IMR-90 (cell line): ENCODE measurements at regions not wholly inside any gene's neighbourhood (a gene's known extent, or its start where the extent isn't known, plus 50 kb on each side); places are given as distances from the start of the nearest gene placed in this dataset.

ENCODE experiments used
- ATAC-seq: fragments of 200-7000 bp; cut with Tn5 transposase; 2 replicates; pipeline ENCODE4 v1.9.1; 2020; ENCODE audit warnings: low read depth, mild to moderate bottlenecking, moderate library complexity
- BruUV-seq: library from RNA; stranded (reverse); fragments of 400-500 nt; replicated peaks from 2 replicates; lab custom pipeline; 2021; lab: Mats Ljungman, UMichigan
- CTCF ChIA-PET: fragments of 300-600 bp; formaldehyde crosslinking; extraction: SDS; loops from one replicate; lab custom pipeline; 2021; ENCODE audit warnings: antibody characterized with exemption; lab: Yijun Ruan, JAX
- POLR2A ChIA-PET: fragments of 300-600 bp; sonication (Branson Sonifier 250); formaldehyde crosslinking; loops from one replicate; lab custom pipeline; 2022; ENCODE audit warnings: antibody characterized with exemption; ENCODE audit not compliant: unreplicated experiment; lab: Charles Lee
- DNase-seq: peaks from one replicate; pipeline ENCODE4 v3.0.0; 2013
- H2AFZ ChIP-seq: replicated peaks from 2 replicates; pipeline ENCODE3; 2013; ENCODE audit warnings: low read length, mild to moderate bottlenecking; ENCODE audit not compliant: poor library complexity
- H2AK5ac ChIP-seq: 2 replicates; pipeline ENCODE4 v1.6.1; 2013; ENCODE audit warnings: low read depth, low read length, inconsistent platforms
- H2AK9ac ChIP-seq: replicated peaks from 2 replicates; pipeline ENCODE3; 2013; ENCODE audit warnings: mild to moderate bottlenecking, low read depth, low read length, moderate library complexity; ENCODE audit not compliant: poor library complexity
- H2BK120ac ChIP-seq: 2 replicates; pipeline ENCODE4 v1.6.1; 2013; ENCODE audit warnings: low read depth, low read length, inconsistent platforms
- H2BK15ac ChIP-seq: 3 replicates; pipeline ENCODE4 v1.6.1; 2013; ENCODE audit warnings: low read depth, low read length, inconsistent platforms
- H2BK20ac ChIP-seq: 2 replicates; pipeline ENCODE4 v1.6.1; 2013; ENCODE audit warnings: low read depth, mild to moderate bottlenecking, inconsistent platforms, low read length, moderate library complexity
- H2BK5ac ChIP-seq: 2 replicates; pipeline ENCODE4 v1.6.1; 2013; ENCODE audit warnings: mild to moderate bottlenecking, low read depth, low read length, inconsistent platforms; ENCODE audit not compliant: poor library complexity, severe bottlenecking
- H3K14ac ChIP-seq: replicated peaks from 2 replicates; pipeline ENCODE4 v1.6.1; 2013; ENCODE audit warnings: low read depth, low read length, inconsistent platforms
- H3K18ac ChIP-seq: 2 replicates; pipeline ENCODE4 v1.6.1; 2013; ENCODE audit warnings: low read depth, low read length, control low read depth
- H3K23ac ChIP-seq: 2 replicates; pipeline ENCODE4 v1.6.1; 2013; ENCODE audit warnings: low read depth, low read length, inconsistent platforms
- H3K27ac ChIP-seq: 2 replicates; pipeline ENCODE4 v1.5.1; 2013; ENCODE audit warnings: mild to moderate bottlenecking, control low read depth, low read length; ENCODE audit not compliant: insufficient read depth
- H3K27me3 ChIP-seq: 2 replicates; pipeline ENCODE4 v1.6.1; 2013; ENCODE audit warnings: low read length; ENCODE audit not compliant: control insufficient read depth, insufficient read depth
- H3K36me3 ChIP-seq: 2 replicates; pipeline ENCODE4 v1.6.1; 2013; ENCODE audit warnings: low read length, mixed read lengths; ENCODE audit not compliant: control insufficient read depth, insufficient read depth
- H3K4ac ChIP-seq: 2 replicates; pipeline ENCODE4 v1.6.1; 2013; ENCODE audit warnings: low read depth, low read length, inconsistent platforms
- H3K4me1 ChIP-seq: 2 replicates; pipeline ENCODE4 v1.6.1; 2013; ENCODE audit warnings: low read length, mixed read lengths; ENCODE audit not compliant: control insufficient read depth, insufficient read depth
- H3K4me2 ChIP-seq: 2 replicates; pipeline ENCODE4 v1.6.1; 2013; ENCODE audit warnings: low read depth, mild to moderate bottlenecking, control low read depth, low read length, moderate library complexity
- H3K4me3 ChIP-seq: 2 replicates; pipeline ENCODE4 v1.5.1; 2013; ENCODE audit warnings: low read depth, mild to moderate bottlenecking, control low read depth, low read length, moderate library complexity; ENCODE audit not compliant: insufficient read depth
- H3K56ac ChIP-seq: 2 replicates; pipeline ENCODE4 v1.6.1; 2013; ENCODE audit warnings: low read length, inconsistent platforms; ENCODE audit not compliant: insufficient read depth; ENCODE audit errors: extremely low read depth
- H3K79me1 ChIP-seq, 2 experiments: 2 replicates each; pipeline ENCODE4 v1.6.1; 2013; ENCODE audit warnings: low read length in 2 of 2, inconsistent platforms in 1 of 2, low read depth in 1 of 2
- H3K9ac ChIP-seq: 2 replicates; pipeline ENCODE4 v1.6.1; 2013; ENCODE audit warnings: low read depth, low read length, control low read depth
- H3K9me1 ChIP-seq: 2 replicates; pipeline ENCODE4 v1.6.1; 2013; ENCODE audit warnings: low read length, inconsistent platforms; ENCODE audit not compliant: insufficient read depth
- H3K9me3 ChIP-seq: 2 replicates; pipeline ENCODE4 v1.6.1; 2013; ENCODE audit warnings: low read length; ENCODE audit not compliant: control insufficient read depth, insufficient read depth
- H4K20me1 ChIP-seq: 2 replicates; pipeline ENCODE4 v1.6.1; 2013; ENCODE audit warnings: low read length, inconsistent platforms; ENCODE audit not compliant: insufficient read depth
- H4K5ac ChIP-seq: 2 replicates; pipeline ENCODE4 v1.6.1; 2013; ENCODE audit warnings: mild to moderate bottlenecking, low read depth, low read length, control low read depth
- H4K8ac ChIP-seq, 2 experiments: 2 replicates each; pipeline ENCODE4 v1.6.1; 2013; ENCODE audit warnings: low read depth in 2 of 2, low read length in 2 of 2, control low read depth in 1 of 2, inconsistent platforms in 1 of 2
- H4K91ac ChIP-seq: 2 replicates; pipeline ENCODE4 v1.6.1; 2013; ENCODE audit warnings: low read depth, low read length, inconsistent platforms; ENCODE audit not compliant: insufficient read depth
- BHLHE40 ChIP-seq: fragments of 150-350 bp; IDR thresholded peaks from 2 replicates; pipeline ENCODE4 v1.6.1; 2016; ENCODE audit warnings: mild to moderate bottlenecking, low read depth, low read length
- CEBPB ChIP-seq: IDR thresholded peaks from 2 replicates; pipeline ENCODE4 v1.6.1; 2012; ENCODE audit warnings: low read depth, low read length, improper control_type of control experiment
- CHD1 ChIP-seq: IDR thresholded peaks from 2 replicates; pipeline ENCODE4 v1.6.1; 2012; ENCODE audit warnings: low read depth, low read length, improper control_type of control experiment
- FOS ChIP-seq: fragments of 150-350 bp; IDR thresholded peaks from 2 replicates; pipeline ENCODE4 v1.6.1; 2016; ENCODE audit warnings: low read depth, low read length
- MAFK ChIP-seq: IDR thresholded peaks from 2 replicates; pipeline ENCODE4 v1.6.1; 2012; ENCODE audit warnings: low read depth, low read length, improper control_type of control experiment
- MAZ ChIP-seq: IDR thresholded peaks from 2 replicates; pipeline ENCODE4 v1.6.1; 2012; ENCODE audit warnings: low read depth, mild to moderate bottlenecking, low read length, improper control_type of control experiment, moderate library complexity, borderline replicate concordance
- MXI1 ChIP-seq: IDR thresholded peaks from 2 replicates; pipeline ENCODE4 v1.6.1; 2012; ENCODE audit warnings: low read depth, mild to moderate bottlenecking, low read length, moderate library complexity, borderline replicate concordance
- NFE2L2 ChIP-seq: fragments of 150-350 bp; IDR thresholded peaks from 2 replicates; pipeline ENCODE4 v1.6.1; 2016; ENCODE audit warnings: low read depth, mild to moderate bottlenecking, low read length
- POLR2A ChIP-seq: IDR thresholded peaks from 2 replicates; pipeline ENCODE4 v1.6.1; 2012; ENCODE audit warnings: mild to moderate bottlenecking, low read depth, low read length
- RAD21 ChIP-seq: IDR thresholded peaks from 2 replicates; pipeline ENCODE4 v1.6.1; 2012; ENCODE audit warnings: low read length, improper control_type of control experiment
- RCOR1 ChIP-seq: IDR thresholded peaks from 2 replicates; pipeline ENCODE4 v1.6.1; 2012; ENCODE audit warnings: mild to moderate bottlenecking, low read length, improper control_type of control experiment; ENCODE audit not compliant: insufficient replicate concordance
- RFX5 ChIP-seq: IDR thresholded peaks from 2 replicates; pipeline ENCODE4 v1.8.0; 2012; ENCODE audit warnings: low read depth, mild to moderate bottlenecking, low read length, moderate library complexity
- SMC3 ChIP-seq: fragments of 150-350 bp; IDR thresholded peaks from 2 replicates; pipeline ENCODE4 v1.6.1; 2016; ENCODE audit warnings: low read depth, mild to moderate bottlenecking, antibody characterized with exemption, low read length, moderate library complexity
- USF2 ChIP-seq: fragments of 150-350 bp; IDR thresholded peaks from 2 replicates; pipeline ENCODE4 v1.6.1; 2017; ENCODE audit warnings: mild to moderate bottlenecking, antibody characterized with exemption, low read length, low read depth
- WGBS, 2 experiments: methylation state at CpG; one replicate each; pipeline versions ENCODE4 v1.1.5 to v1.1.7; 2013; ENCODE audit warnings: missing lambda C conversion rate in 2 of 2; ENCODE audit not compliant: insufficient read length in 1 of 2; ENCODE audit errors: extremely low coverage in 2 of 2; 5-methylcytosine and 5-hydroxymethylcytosine counted together
- dilution Hi-C: fragments of 300-500 bp; cut with HindIII; formaldehyde crosslinking; loops from one replicate; pipeline ENCODE4 v1.14.3; 2018; ENCODE audit warnings: low sequenced_read_pairs; ENCODE audit not compliant: unreplicated experiment
- in situ Hi-C: fragments of 300-500 bp; cut with MboI; formaldehyde crosslinking; loops from 3 replicates; pipeline ENCODE4 v1.14.3; 2019; ENCODE audit warnings: low sequenced_read_pairs, inconsistent platforms, mixed read lengths
- intact Hi-C: fragments of 100-400 bp; cut with micrococcal nuclease; formaldehyde crosslinking; loops from 2 replicates; pipeline ENCODE4 v1.10.0; 2022
- TF ChIP-seq, protein P1 (sequence below): conservative IDR thresholded peaks from 2 replicates; pipeline ENCODE4 v1.5.1; 2012; ENCODE audit warnings: mild to moderate bottlenecking, low read depth, low read length, improper control_type of control experiment
- TF ChIP-seq, protein P2 (sequence below): fragments of 150-350 bp; IDR thresholded peaks from 2 replicates; pipeline ENCODE4 v1.6.1; 2016; ENCODE audit warnings: low read depth, mild to moderate bottlenecking, low read length, moderate library complexity, borderline replicate concordance

- Histone ChIP-seq H2AK5ac (no peak overlapping the region), H3K9ac (no peak overlapping the region), H2AK9ac (no peak overlapping the region), H3K56ac (no peak overlapping the region), H3K4ac (no peak overlapping the region), H2AFZ (no peak overlapping the region), H3K4me1 (no peaks in the 10 kb centered on the region), H3K36me3 (no peaks in the 10 kb centered on the region), H2BK5ac (no peak overlapping the region), H2BK120ac (no peak overlapping the region), H4K8ac (no peak overlapping the region), H3K79me1 (no peaks in the 10 kb centered on the region), H3K14ac (no peak overlapping the region), H2BK20ac (no peak overlapping the region), H3K4me2 (no peak overlapping the region), H3K27ac (no peak overlapping the region), H3K27me3 (no peaks in the 10 kb centered on the region), H2BK15ac (no peak overlapping the region), H3K23ac (no peak overlapping the region), H3K4me3 (no peak overlapping the region), H4K20me1 (no peaks in the 10 kb centered on the region), H3K9me3 (peaks cover 4% of the 10 kb centered on the region), H4K5ac (no peak overlapping the region), H3K9me1 (no peaks in the 10 kb centered on the region), H4K91ac (no peak overlapping the region), H3K18ac (no peak overlapping the region)
- BruUV-seq = no TSS peak
- DNase-seq (no peak), ATAC-seq (no peak)
- dilution Hi-C loops = no loop called here
- CTCF ChIA-PET = no interaction called here
- POLR2A ChIA-PET = no interaction called here
- TF ChIP-seq SMC3 (no peak), RCOR1 (no peak), RFX5 (no peak), MAFK (no peak), RAD21 (no peak), MXI1 (no peak), FOS (no peak), NFE2L2 (no peak), USF2 (no peak), MAZ (no peak), CHD1 (no peak), CEBPB (no peak), BHLHE40 (no peak), POLR2A (no peak)
- TF ChIP-seq, protein P1, sequence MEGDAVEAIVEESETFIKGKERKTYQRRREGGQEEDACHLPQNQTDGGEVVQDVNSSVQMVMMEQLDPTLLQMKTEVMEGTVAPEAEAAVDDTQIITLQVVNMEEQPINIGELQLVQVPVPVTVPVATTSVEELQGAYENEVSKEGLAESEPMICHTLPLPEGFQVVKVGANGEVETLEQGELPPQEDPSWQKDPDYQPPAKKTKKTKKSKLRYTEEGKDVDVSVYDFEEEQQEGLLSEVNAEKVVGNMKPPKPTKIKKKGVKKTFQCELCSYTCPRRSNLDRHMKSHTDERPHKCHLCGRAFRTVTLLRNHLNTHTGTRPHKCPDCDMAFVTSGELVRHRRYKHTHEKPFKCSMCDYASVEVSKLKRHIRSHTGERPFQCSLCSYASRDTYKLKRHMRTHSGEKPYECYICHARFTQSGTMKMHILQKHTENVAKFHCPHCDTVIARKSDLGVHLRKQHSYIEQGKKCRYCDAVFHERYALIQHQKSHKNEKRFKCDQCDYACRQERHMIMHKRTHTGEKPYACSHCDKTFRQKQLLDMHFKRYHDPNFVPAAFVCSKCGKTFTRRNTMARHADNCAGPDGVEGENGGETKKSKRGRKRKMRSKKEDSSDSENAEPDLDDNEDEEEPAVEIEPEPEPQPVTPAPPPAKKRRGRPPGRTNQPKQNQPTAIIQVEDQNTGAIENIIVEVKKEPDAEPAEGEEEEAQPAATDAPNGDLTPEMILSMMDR = no peak
- TF ChIP-seq, protein P2, sequence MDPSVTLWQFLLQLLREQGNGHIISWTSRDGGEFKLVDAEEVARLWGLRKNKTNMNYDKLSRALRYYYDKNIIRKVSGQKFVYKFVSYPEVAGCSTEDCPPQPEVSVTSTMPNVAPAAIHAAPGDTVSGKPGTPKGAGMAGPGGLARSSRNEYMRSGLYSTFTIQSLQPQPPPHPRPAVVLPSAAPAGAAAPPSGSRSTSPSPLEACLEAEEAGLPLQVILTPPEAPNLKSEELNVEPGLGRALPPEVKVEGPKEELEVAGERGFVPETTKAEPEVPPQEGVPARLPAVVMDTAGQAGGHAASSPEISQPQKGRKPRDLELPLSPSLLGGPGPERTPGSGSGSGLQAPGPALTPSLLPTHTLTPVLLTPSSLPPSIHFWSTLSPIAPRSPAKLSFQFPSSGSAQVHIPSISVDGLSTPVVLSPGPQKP = no peak
- intact Hi-C loops = no loop called here
- WGBS, 2 experiments = no CpG with 5 or more reads among the region's 1 CpG
- in situ Hi-C loops = no loop called here
Measured at GRCh38 chr18:65414501-65414900, 336.3 kb upstream of the CDH7 start.
